Naive B cell (primary cell): ENCODE measurements at regions not wholly inside any gene's neighbourhood (a gene's known extent, or its start where the extent isn't known, plus 50 kb on each side); places are given as distances from the start of the nearest gene placed in this dataset.
"Not testable (repeated sequence)": the region's sequence is repeated elsewhere in the genome, so short reads cannot be mapped to it uniquely, and the experiment has no call there.

ENCODE experiments used
- ATAC-seq, 2 donors: fragments of 150-1000 bp; cut with Tn5 transposase; 2 replicates each; pipeline ENCODE4 v1.10.0; 2021; ENCODE audit warnings: low read depth in 2 of 2, mild to moderate bottlenecking in 2 of 2, moderate library complexity in 2 of 2
- DNase-seq: peaks from one replicate; pipeline ENCODE4 v3.0.0; 2022
- H3K27ac Mint-ChIP-seq, 6 donors: one replicate each; pipeline ENCODE4 v1.8.0; 2020 to 2022; ENCODE audit warnings: mild to moderate bottlenecking in 6 of 6, mixed read lengths in 6 of 6, moderate library complexity in 5 of 6, inconsistent platforms in 2 of 6
- H3K27me3 Mint-ChIP-seq, 3 donors: one replicate each; pipeline ENCODE4 v1.8.0; 2021 to 2022; ENCODE audit warnings: mixed read lengths in 3 of 3, mild to moderate bottlenecking in 1 of 3
- H3K36me3 Mint-ChIP-seq, 2 donors: one replicate each; pipeline ENCODE4 v1.8.0; 2020 to 2022; ENCODE audit warnings: mixed read lengths in 2 of 2, inconsistent platforms in 1 of 2, mild to moderate bottlenecking in 1 of 2
- H3K4me1 Mint-ChIP-seq, 3 donors: one replicate each; pipeline ENCODE4 v1.8.0; 2020 to 2022; ENCODE audit warnings: mixed read lengths in 3 of 3, inconsistent platforms in 1 of 3, mild to moderate bottlenecking in 1 of 3, moderate library complexity in 1 of 3
- H3K4me3 Mint-ChIP-seq, 8 donors: one replicate each; pipeline ENCODE4 v1.8.0; 2020 to 2022; ENCODE audit warnings: mild to moderate bottlenecking in 8 of 8, mixed read lengths in 8 of 8, moderate library complexity in 8 of 8, inconsistent platforms in 2 of 8
- H3K9me3 Mint-ChIP-seq, 7 donors: one replicate each; pipeline ENCODE4 v1.8.0; 2020 to 2022; ENCODE audit warnings: mixed read lengths in 7 of 7, mild to moderate bottlenecking in 5 of 7, inconsistent platforms in 2 of 7, moderate library complexity in 1 of 7

GRCh38 chr14:86780876-86781510 is 1212.0 kb downstream of the GALC start:
- H3K4me1 Mint-ChIP-seq, result no peaks in the 10 kb centered on the region
- H3K4me3 Mint-ChIP-seq, result no peak overlapping the region
- peaks cover 0 to 4% (median 0%) of the 10 kb centered on the region in 7 donors for H3K9me3 Mint-ChIP-seq
- no peaks in the 10 kb centered on the region for H3K27me3 Mint-ChIP-seq
- DNase-seq (no peak), ATAC-seq (no peak)
- no peak overlapping the region for H3K27ac Mint-ChIP-seq
- no peaks in the 10 kb centered on the region for H3K36me3 Mint-ChIP-seq

- no peaks in the 10 kb centered on the region for H3K36me3 Mint-ChIP-seq
- no peaks in the 10 kb centered on the region for H3K27me3 Mint-ChIP-seq
- no peak overlapping the region for H3K27ac Mint-ChIP-seq
- no peaks in the 10 kb centered on the region for H3K4me1 Mint-ChIP-seq
- no peak overlapping the region for H3K4me3 Mint-ChIP-seq
- ATAC-seq (no peak), DNase-seq (no peak)
- H3K9me3 Mint-ChIP-seq, result peaks cover 0 to 4% (median under 1%) of the 10 kb centered on the region in 7 donors
Observed at GRCh38 chr14:86780461-86780860, 1212.5 kb downstream of the GALC start.

GRCh38 chr14:86779416-86779815 is 1213.6 kb downstream of the GALC start:
- no peak for ATAC-seq
- Mint-ChIP-seq H3K27ac (no peak overlapping the region), H3K9me3 (peaks cover 0 to 4% (median 2%) of the 10 kb centered on the region in 7 donors), H3K27me3 (no peaks in the 10 kb centered on the region), H3K36me3 (no peaks in the 10 kb centered on the region), H3K4me3 (no peak overlapping the region), H3K4me1 (no peaks in the 10 kb centered on the region)
- DNase-seq, result no peak

GRCh38 chr14:86777963-86778602 is 1214.9 kb downstream of the GALC start:
- ATAC-seq (no peak), DNase-seq (no peak)
- no peak overlapping the region for H3K4me3 Mint-ChIP-seq
- H3K9me3 Mint-ChIP-seq, result peaks cover 0 to 9% (median 2%) of the 10 kb centered on the region in 7 donors
- H3K27me3 Mint-ChIP-seq, result no peaks in the 10 kb centered on the region
- H3K36me3 Mint-ChIP-seq, result no peaks in the 10 kb centered on the region
- H3K4me1 Mint-ChIP-seq, result no peaks in the 10 kb centered on the region
- H3K27ac Mint-ChIP-seq, result no peak overlapping the region

GRCh38 chr14:86775896-86776295 is 1217.1 kb downstream of the GALC start:
- H3K9me3 Mint-ChIP-seq, ATAC-seq, H3K4me1 Mint-ChIP-seq, DNase-seq, H3K27me3 Mint-ChIP-seq, H3K36me3 Mint-ChIP-seq, H3K27ac Mint-ChIP-seq: not testable (repeated sequence)
- peak overlapping the region in 1 of 8 donors; percentile 22 for H3K4me3 Mint-ChIP-seq

GRCh38 chr14:86774916-86775315 is 1218.1 kb downstream of the GALC start:
- Mint-ChIP-seq H3K27ac (no peak overlapping the region), H3K4me3 (no peak overlapping the region), H3K9me3 (peaks cover 0 to 9% (median 2%) of the 10 kb centered on the region in 7 donors), H3K27me3 (no peaks in the 10 kb centered on the region), H3K36me3 (no peaks in the 10 kb centered on the region), H3K4me1 (no peaks in the 10 kb centered on the region)
- ATAC-seq, result no peak
- DNase-seq, result no peak

- no peak for ATAC-seq
- H3K27ac Mint-ChIP-seq, result no peak overlapping the region
Observed at GRCh38 chr14:86772075-86772474, 1220.9 kb downstream of the GALC start.

GRCh38 chr14:86770186-86770585 is 1222.8 kb downstream of the GALC start:
- ATAC-seq, result no peak
- DNase-seq, result no peak
- no peaks in the 10 kb centered on the region for H3K4me1 Mint-ChIP-seq
- peaks cover 0 to 13% (median 3%) of the 10 kb centered on the region in 7 donors for H3K9me3 Mint-ChIP-seq
- no peak overlapping the region for H3K27ac Mint-ChIP-seq
- H3K27me3 Mint-ChIP-seq, result no peaks in the 10 kb centered on the region
- no peak overlapping the region for H3K4me3 Mint-ChIP-seq
- H3K36me3 Mint-ChIP-seq, result no peaks in the 10 kb centered on the region

More at GRCh38 chr14:86772075-86772474, 1220.9 kb downstream of the GALC start:
- Mint-ChIP-seq H3K9me3 (peaks cover 0 to 9% (median 2%) of the 10 kb centered on the region in 7 donors), H3K4me3 (no peak overlapping the region), H3K4me1 (no peaks in the 10 kb centered on the region), H3K36me3 (no peaks in the 10 kb centered on the region), H3K27me3 (no peaks in the 10 kb centered on the region)
- no peak for DNase-seq

- no peaks in the 10 kb centered on the region for H3K36me3 Mint-ChIP-seq
- no peaks in the 10 kb centered on the region for H3K4me1 Mint-ChIP-seq
- ATAC-seq (no peak), DNase-seq (no peak)
- H3K27ac Mint-ChIP-seq, result peak overlapping the region in 1 of 6 donors; percentile 33
- H3K4me3 Mint-ChIP-seq, result no peak overlapping the region
- no peaks in the 10 kb centered on the region for H3K27me3 Mint-ChIP-seq
- H3K9me3 Mint-ChIP-seq, result peaks cover 0 to 4% (median 3%) of the 10 kb centered on the region in 7 donors
Observed at GRCh38 chr14:86766469-86766868, 1226.5 kb downstream of the GALC start.

- Mint-ChIP-seq H3K36me3 (no peaks in the 10 kb centered on the region), H3K4me3 (no peak overlapping the region), H3K27me3 (no peaks in the 10 kb centered on the region), H3K27ac (no peak overlapping the region), H3K4me1 (no peaks in the 10 kb centered on the region), H3K9me3 (peaks cover 0 to 4% (median 2%) of the 10 kb centered on the region in 7 donors)
- DNase-seq (no peak), ATAC-seq (no peak)
Observed at GRCh38 chr14:86761611-86762010, 1231.4 kb downstream of the GALC start.

GRCh38 chr14:86756521-86757190 is 1226.7 kb downstream of the FLRT2 start:
- Mint-ChIP-seq H3K9me3 (peaks cover 14 to 24% (median 18%) of the 10 kb centered on the region in 7 donors), H3K4me3 (no peak overlapping the region), H3K27ac (no peak overlapping the region), H3K4me1 (no peaks in the 10 kb centered on the region), H3K36me3 (no peaks in the 10 kb centered on the region), H3K27me3 (no peaks in the 10 kb centered on the region)
- DNase-seq (no peak), ATAC-seq (no peak)

GRCh38 chr14:86750488-86750887 is 1220.5 kb downstream of the FLRT2 start:
- not testable (repeated sequence) for H3K4me1 Mint-ChIP-seq, ATAC-seq, H3K4me3 Mint-ChIP-seq, H3K36me3 Mint-ChIP-seq, H3K27ac Mint-ChIP-seq, DNase-seq, H3K27me3 Mint-ChIP-seq
- peaks cover 25 to 48% (median 31%) of the 10 kb centered on the region in 7 donors for H3K9me3 Mint-ChIP-seq

GRCh38 chr14:86739761-86740160 is 1209.8 kb downstream of the FLRT2 start:
- Mint-ChIP-seq H3K36me3 (no peaks in the 10 kb centered on the region), H3K4me3 (no peak overlapping the region), H3K27me3 (no peaks in the 10 kb centered on the region), H3K9me3 (peaks cover 0 to 6% (median 4%) of the 10 kb centered on the region in 7 donors), H3K27ac (no peak overlapping the region), H3K4me1 (no peaks in the 10 kb centered on the region)
- ATAC-seq, result no peak
- no peak for DNase-seq

GRCh38 chr14:86731427-86731826 is 1201.5 kb downstream of the FLRT2 start:
- not testable (repeated sequence) for H3K4me1 Mint-ChIP-seq, H3K36me3 Mint-ChIP-seq, H3K27me3 Mint-ChIP-seq, H3K4me3 Mint-ChIP-seq, H3K9me3 Mint-ChIP-seq, H3K27ac Mint-ChIP-seq, ATAC-seq, DNase-seq
